CD14-positive monocyte (primary cell): ENCODE measurements at regions not wholly inside any gene's neighbourhood (a gene's known extent, or its start where the extent isn't known, plus 50 kb on each side); places are given as distances from the start of the nearest gene placed in this dataset.

ENCODE experiments used
- DNase-seq, 3 donors: peaks; one replicate each; pipeline ENCODE4 v3.0.0-alpha.2; 2011 to 2022
- H2AFZ ChIP-seq: 2 replicates; pipeline ENCODE4 v1.6.0; 2012; ENCODE audit warnings: mild to moderate bottlenecking, low read depth, low read length, inconsistent platforms; ENCODE audit not compliant: insufficient read depth, poor library complexity, severe bottlenecking
- H3K27ac ChIP-seq, 2 donors: 1 replicate in 1 of 2; 2 replicates in 1 of 2; pipeline ENCODE4 v1.5.1; 2012 to 2013; ENCODE audit warnings: low read length in 2 of 2, control low read depth in 1 of 2, inconsistent platforms in 1 of 2, low read depth in 1 of 2, mild to moderate bottlenecking in 1 of 2
- H3K27me3 ChIP-seq, 2 donors: one replicate each; pipeline versions ENCODE4 v1.6.0 to v1.6.1; 2011 to 2013; ENCODE audit warnings: low read length in 2 of 2; ENCODE audit not compliant: control insufficient read depth in 2 of 2, insufficient read depth in 2 of 2
- H3K36me3 ChIP-seq, 2 donors: replicated peaks in 1 of 2; 1 replicate in 1 of 2; 2 replicates in 1 of 2; pipeline versions ENCODE4 v1.5.1 to v1.6.1; 2012 to 2013; ENCODE audit warnings: low read length in 2 of 2, control low read depth in 1 of 2, inconsistent platforms in 1 of 2, mild to moderate bottlenecking in 1 of 2; ENCODE audit not compliant: insufficient read depth in 2 of 2, control insufficient read depth in 1 of 2
- H3K4me1 ChIP-seq, 2 donors: 1 replicate in 1 of 2; 2 replicates in 1 of 2; pipeline versions ENCODE4 v1.5.1 to v1.6.1; 2012 to 2013; ENCODE audit warnings: low read length in 2 of 2, control low read depth in 1 of 2, inconsistent platforms in 1 of 2, mild to moderate bottlenecking in 1 of 2, moderate library complexity in 1 of 2; ENCODE audit not compliant: insufficient read depth in 2 of 2, control insufficient read depth in 1 of 2
- H3K4me2 ChIP-seq: replicated peaks from 2 replicates; pipeline ENCODE3; 2012; ENCODE audit warnings: low read length, moderate library complexity, mild to moderate bottlenecking; ENCODE audit not compliant: poor library complexity, severe bottlenecking; ENCODE audit errors: extremely low read depth
- H3K4me3 ChIP-seq, 3 experiments: fragments of 200-600 bp in 1 of 3; sonication (generic) in 1 of 3; replicated peaks in 1 of 3; 1 replicate in 2 of 3; 2 replicates in 1 of 3; pipeline ENCODE4 v1.5.1; 2011 to 2013; ENCODE audit warnings: low read length in 3 of 3, mild to moderate bottlenecking in 3 of 3, control low read depth in 2 of 3, low read depth in 2 of 3, inconsistent platforms in 1 of 3, moderate library complexity in 1 of 3
- H3K79me2 ChIP-seq: 2 replicates; pipeline ENCODE4 v1.6.0; 2012; ENCODE audit warnings: mild to moderate bottlenecking, control low read depth, inconsistent platforms, low read length, moderate library complexity; ENCODE audit not compliant: insufficient read depth
- H3K9ac ChIP-seq: 2 replicates; pipeline ENCODE4 v1.6.0; 2017; ENCODE audit warnings: low read length, mild to moderate bottlenecking; ENCODE audit not compliant: insufficient read depth, poor library complexity, severe bottlenecking
- H3K9me3 ChIP-seq, 2 donors: replicated peaks in 1 of 2; 1 replicate in 1 of 2; 2 replicates in 1 of 2; pipeline versions ENCODE4 v1.5.1 to v1.6.1; 2012 to 2013; ENCODE audit warnings: low read length in 2 of 2, control low read depth in 1 of 2; ENCODE audit not compliant: control insufficient read depth in 1 of 2, insufficient read depth in 1 of 2
- H4K20me1 ChIP-seq: 2 replicates; pipeline ENCODE4 v1.6.0; 2012; ENCODE audit warnings: mild to moderate bottlenecking, low read length, control low read depth, moderate library complexity; ENCODE audit not compliant: insufficient read depth
- H3K27ac Mint-ChIP-seq, 7 donors: one replicate each; pipeline ENCODE4 v1.8.0; 2020; ENCODE audit warnings: mild to moderate bottlenecking in 7 of 7, mixed read lengths in 7 of 7, moderate library complexity in 6 of 7, inconsistent platforms in 2 of 7
- H3K27me3 Mint-ChIP-seq, 3 donors: one replicate each; pipeline ENCODE4 v1.8.0; 2021 to 2022; ENCODE audit warnings: low read depth in 3 of 3, mild to moderate bottlenecking in 3 of 3, mixed read lengths in 3 of 3, moderate library complexity in 3 of 3, inconsistent platforms in 1 of 3
- H3K36me3 Mint-ChIP-seq, 2 donors: one replicate each; pipeline ENCODE4 v1.8.0; 2020; ENCODE audit warnings: mixed read lengths in 2 of 2, inconsistent platforms in 1 of 2, mild to moderate bottlenecking in 1 of 2
- H3K4me1 Mint-ChIP-seq: one replicate; pipeline ENCODE4 v1.8.0; 2020; ENCODE audit warnings: mild to moderate bottlenecking, mixed read lengths
- H3K4me3 Mint-ChIP-seq, 2 donors: one replicate each; pipeline ENCODE4 v1.8.0; 2020; ENCODE audit warnings: mild to moderate bottlenecking in 2 of 2, mixed read lengths in 2 of 2, moderate library complexity in 1 of 2
- H3K9me3 Mint-ChIP-seq, 7 donors: one replicate each; pipeline ENCODE4 v1.8.0; 2020 to 2022; ENCODE audit warnings: mixed read lengths in 7 of 7, mild to moderate bottlenecking in 6 of 7, moderate library complexity in 6 of 7, inconsistent platforms in 2 of 7
- WGBS: methylation state at CpG from one replicate; pipeline ENCODE4 v1.1.5; 2013; ENCODE audit warnings: missing lambda C conversion rate; ENCODE audit not compliant: insufficient coverage; 5-methylcytosine and 5-hydroxymethylcytosine counted together
- intact Hi-C, 2 donors: fragments of 100-400 bp; cut with micrococcal nuclease; formaldehyde crosslinking; loops; one replicate each; pipeline versions ENCODE4 v1.15.0 to v1.15.1; 2023
- TF ChIP-seq, protein P1 (sequence below): fragments of 200-600 bp; IDR thresholded peaks from one replicate; pipeline ENCODE4 v1.8.0; 2022; ENCODE audit warnings: antibody characterized with exemption, mild to moderate bottlenecking

DNA sequence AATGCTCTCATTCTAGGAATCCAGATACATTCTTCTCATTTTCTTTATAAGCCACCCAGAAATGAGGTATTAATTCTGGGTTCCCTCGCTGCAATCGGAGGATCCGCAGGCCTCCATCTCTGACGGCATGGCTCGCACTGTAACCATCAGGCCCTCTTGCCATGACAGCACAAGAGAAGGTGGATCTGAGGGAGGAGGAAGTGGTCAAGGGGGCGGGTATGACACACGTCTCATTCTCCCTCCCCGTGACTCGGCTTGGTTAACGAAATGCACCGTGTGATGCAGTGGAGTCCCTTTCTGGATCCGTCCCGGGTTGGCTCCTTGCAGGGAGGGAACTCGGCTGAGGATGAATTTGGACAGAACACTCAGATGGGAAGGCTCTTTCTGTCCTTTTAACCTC, 280.2 kb downstream of the TCERG1L start:
- Histone ChIP-seq H2AFZ (no peak overlapping the region), H3K4me2 (no peak overlapping the region), H3K4me3 (no peak overlapping the region), H3K9me3 (no peaks in the 10 kb centered on the region), H3K27ac (no peak overlapping the region), H3K4me1 (no peaks in the 10 kb centered on the region), H3K36me3 (no peaks in the 10 kb centered on the region), H4K20me1 (no peaks in the 10 kb centered on the region), H3K9ac (no peak overlapping the region), H3K79me2 (no peaks in the 10 kb centered on the region), H3K27me3 (no peaks in the 10 kb centered on the region)
- WGBS: 65% methylated on average over 8 of the region's 14 CpGs
- intact Hi-C loops: no loop called here
- DNase-seq: no peak
- H3K36me3 Mint-ChIP-seq: no peaks in the 10 kb centered on the region
- H3K4me3 Mint-ChIP-seq: no peak overlapping the region
- TF ChIP-seq, protein P1, sequence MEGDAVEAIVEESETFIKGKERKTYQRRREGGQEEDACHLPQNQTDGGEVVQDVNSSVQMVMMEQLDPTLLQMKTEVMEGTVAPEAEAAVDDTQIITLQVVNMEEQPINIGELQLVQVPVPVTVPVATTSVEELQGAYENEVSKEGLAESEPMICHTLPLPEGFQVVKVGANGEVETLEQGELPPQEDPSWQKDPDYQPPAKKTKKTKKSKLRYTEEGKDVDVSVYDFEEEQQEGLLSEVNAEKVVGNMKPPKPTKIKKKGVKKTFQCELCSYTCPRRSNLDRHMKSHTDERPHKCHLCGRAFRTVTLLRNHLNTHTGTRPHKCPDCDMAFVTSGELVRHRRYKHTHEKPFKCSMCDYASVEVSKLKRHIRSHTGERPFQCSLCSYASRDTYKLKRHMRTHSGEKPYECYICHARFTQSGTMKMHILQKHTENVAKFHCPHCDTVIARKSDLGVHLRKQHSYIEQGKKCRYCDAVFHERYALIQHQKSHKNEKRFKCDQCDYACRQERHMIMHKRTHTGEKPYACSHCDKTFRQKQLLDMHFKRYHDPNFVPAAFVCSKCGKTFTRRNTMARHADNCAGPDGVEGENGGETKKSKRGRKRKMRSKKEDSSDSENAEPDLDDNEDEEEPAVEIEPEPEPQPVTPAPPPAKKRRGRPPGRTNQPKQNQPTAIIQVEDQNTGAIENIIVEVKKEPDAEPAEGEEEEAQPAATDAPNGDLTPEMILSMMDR: no peak
- H3K27ac Mint-ChIP-seq: no peak overlapping the region
- H3K4me1 Mint-ChIP-seq: no peaks in the 10 kb centered on the region
- no peaks in the 10 kb centered on the region for H3K9me3 Mint-ChIP-seq
- H3K27me3 Mint-ChIP-seq: peaks cover 2 to 9% (median 3%) of the 10 kb centered on the region in 3 donors

DNA sequence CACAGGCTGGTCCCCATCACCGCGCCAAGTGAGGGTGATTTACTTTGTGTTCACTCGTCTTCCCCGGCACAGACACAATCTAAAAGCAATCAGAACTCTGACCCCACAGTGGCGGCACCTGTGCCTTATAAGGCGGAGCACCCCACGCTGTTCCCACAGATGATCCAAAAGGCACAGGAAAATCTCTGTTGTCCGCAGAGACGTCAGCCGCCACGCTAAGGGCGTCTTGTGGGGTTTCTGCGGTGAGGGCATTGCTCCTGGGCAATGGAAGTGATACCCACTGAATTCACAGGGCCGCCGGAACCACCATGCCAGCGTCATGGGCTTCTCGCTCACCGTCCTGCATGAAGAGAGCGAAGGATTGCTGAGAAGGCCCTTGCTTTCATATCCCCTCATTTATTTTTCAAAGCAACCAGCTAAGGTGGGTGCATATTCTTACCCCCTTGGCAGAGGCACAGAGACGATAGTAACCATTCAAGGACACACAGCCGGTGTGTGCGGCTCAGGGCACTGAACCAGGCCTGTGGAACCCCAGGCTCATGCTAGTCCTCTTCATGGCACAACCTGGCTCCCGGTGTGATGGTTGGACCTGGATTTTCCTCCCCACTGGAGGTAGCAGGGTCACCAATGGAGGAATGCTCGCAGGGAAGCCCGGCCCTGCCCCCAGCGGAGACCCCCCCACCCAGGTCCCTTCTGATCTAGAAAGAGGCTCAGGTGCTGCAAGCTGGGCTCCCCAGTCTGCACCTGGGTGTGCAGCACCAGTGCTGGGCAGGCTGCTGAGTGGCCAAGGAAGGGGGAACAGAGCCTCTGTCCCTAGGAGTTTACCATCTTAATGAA, 279.0 kb downstream of the TCERG1L start:
- H3K36me3 ChIP-seq: no peaks in the 10 kb centered on the region
- H3K4me3 Mint-ChIP-seq: no peak overlapping the region
- no peaks in the 10 kb centered on the region for H3K4me1 ChIP-seq
- H3K27ac Mint-ChIP-seq: peak overlapping the region in 1 of 7 donors; percentile 62
- WGBS: 92% methylated on average over 23 of the region's 26 CpGs
- H3K27me3 Mint-ChIP-seq: peaks cover 2 to 11% (median 6%) of the 10 kb centered on the region in 3 donors
- no peak overlapping the region for H3K27ac ChIP-seq
- no peaks in the 10 kb centered on the region for H3K36me3 Mint-ChIP-seq
- no peak overlapping the region for H2AFZ ChIP-seq
- TF ChIP-seq, protein P1: no peak
- H3K4me2 ChIP-seq: no peak overlapping the region
- no peak for DNase-seq
- H3K9me3 Mint-ChIP-seq: no peaks in the 10 kb centered on the region
- H3K4me1 Mint-ChIP-seq: no peaks in the 10 kb centered on the region
- no peak overlapping the region for H3K9ac ChIP-seq
- no peaks in the 10 kb centered on the region for H3K27me3 ChIP-seq
- H4K20me1 ChIP-seq: no peaks in the 10 kb centered on the region
- H3K4me3 ChIP-seq: no peak overlapping the region
- no peaks in the 10 kb centered on the region for H3K9me3 ChIP-seq
- H3K79me2 ChIP-seq: no peaks in the 10 kb centered on the region
- intact Hi-C loops: no loop called here
